Vagina (tissue), 2 donors: ENCODE measurements at regions not wholly inside any gene's neighbourhood (a gene's known extent, or its start where the extent isn't known, plus 50 kb on each side); places are given as distances from the start of the nearest gene placed in this dataset.

Experiments used
- DNase-seq, 2 donors: peaks; one replicate each; pipeline ENCODE4 v3.0.0-alpha.2; 2017; ENCODE audit errors: extremely low spot score in 2 of 2
- H3K27ac ChIP-seq: fragments of 200-600 bp; sonication (generic); one replicate; pipeline ENCODE4 v1.5.1; 2019
- H3K27me3 ChIP-seq: fragments of 200-600 bp; sonication (generic); one replicate; pipeline ENCODE4 v1.5.1; 2019
- H3K36me3 ChIP-seq, 2 donors: fragments of 200-600 bp; sonication (generic); one replicate each; pipeline ENCODE4 v1.5.1; 2017 to 2019
- H3K4me1 ChIP-seq: fragments of 200-600 bp; sonication (generic); one replicate; pipeline ENCODE4 v1.5.1; 2019
- H3K4me3 ChIP-seq, 2 donors: fragments of 200-600 bp; sonication (generic); 1 replicate in 1 of 2; 2 replicates in 1 of 2; pipeline ENCODE4 v1.5.1; 2016 to 2019
- H3K9me3 ChIP-seq: fragments of 200-600 bp; sonication (generic); one replicate; pipeline ENCODE4 v1.5.1; 2019
- POLR2A ChIP-seq, 2 donors: fragments of 450-650 bp; IDR thresholded peaks; one replicate each; pipeline ENCODE4 v1.6.1; 2017; ENCODE audit warnings: antibody characterized with exemption in 2 of 2, mild to moderate bottlenecking in 2 of 2, moderate library complexity in 2 of 2
- POLR2AphosphoS5 ChIP-seq, 2 donors: sonication (generic); formaldehyde crosslinking; IDR thresholded peaks; one replicate each; pipeline ENCODE4 v1.9.0; 2017; ENCODE audit warnings: antibody characterized with exemption in 2 of 2, mild to moderate bottlenecking in 2 of 2, low read depth in 1 of 2; ENCODE audit not compliant: insufficient read depth in 1 of 2
- intact Hi-C: fragments of 100-400 bp; cut with DNase I; formaldehyde crosslinking; loops from one replicate; pipeline ENCODE4 v1.15.1; 2023
- TF ChIP-seq, protein P1 (sequence below), 3 experiments: fragments of 450-650 bp in 2 of 3; fragments of 200-600 bp in 1 of 3; sonication (generic) in 1 of 3; IDR thresholded peaks; one replicate each; pipeline ENCODE4 v1.5.1; 2017 to 2019; ENCODE audit warnings: antibody characterized with exemption in 3 of 3, mild to moderate bottlenecking in 2 of 3, moderate library complexity in 2 of 3

- no peaks in the 10 kb centered on the region for H3K36me3 ChIP-seq
- DNase-seq: peak in 1 of 2 donors; percentile 70
- no peak overlapping the region for H3K4me3 ChIP-seq
- H3K4me1 ChIP-seq: no peaks in the 10 kb centered on the region
- H3K9me3 ChIP-seq: no peaks in the 10 kb centered on the region
- TF ChIP-seq, protein P1, sequence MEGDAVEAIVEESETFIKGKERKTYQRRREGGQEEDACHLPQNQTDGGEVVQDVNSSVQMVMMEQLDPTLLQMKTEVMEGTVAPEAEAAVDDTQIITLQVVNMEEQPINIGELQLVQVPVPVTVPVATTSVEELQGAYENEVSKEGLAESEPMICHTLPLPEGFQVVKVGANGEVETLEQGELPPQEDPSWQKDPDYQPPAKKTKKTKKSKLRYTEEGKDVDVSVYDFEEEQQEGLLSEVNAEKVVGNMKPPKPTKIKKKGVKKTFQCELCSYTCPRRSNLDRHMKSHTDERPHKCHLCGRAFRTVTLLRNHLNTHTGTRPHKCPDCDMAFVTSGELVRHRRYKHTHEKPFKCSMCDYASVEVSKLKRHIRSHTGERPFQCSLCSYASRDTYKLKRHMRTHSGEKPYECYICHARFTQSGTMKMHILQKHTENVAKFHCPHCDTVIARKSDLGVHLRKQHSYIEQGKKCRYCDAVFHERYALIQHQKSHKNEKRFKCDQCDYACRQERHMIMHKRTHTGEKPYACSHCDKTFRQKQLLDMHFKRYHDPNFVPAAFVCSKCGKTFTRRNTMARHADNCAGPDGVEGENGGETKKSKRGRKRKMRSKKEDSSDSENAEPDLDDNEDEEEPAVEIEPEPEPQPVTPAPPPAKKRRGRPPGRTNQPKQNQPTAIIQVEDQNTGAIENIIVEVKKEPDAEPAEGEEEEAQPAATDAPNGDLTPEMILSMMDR (IDR thresholded peaks at IDR 0.05): no peak
- no peak for TF ChIP-seq POLR2A (IDR thresholded peaks at IDR 0.05)
- no peaks in the 10 kb centered on the region for H3K27me3 ChIP-seq
- intact Hi-C loops: no loop called here
- no peak overlapping the region for H3K27ac ChIP-seq
These were observed 356.2 kb downstream of the AJAP1 start for GRCh38 chr1:5010656-5011055.

DNA sequence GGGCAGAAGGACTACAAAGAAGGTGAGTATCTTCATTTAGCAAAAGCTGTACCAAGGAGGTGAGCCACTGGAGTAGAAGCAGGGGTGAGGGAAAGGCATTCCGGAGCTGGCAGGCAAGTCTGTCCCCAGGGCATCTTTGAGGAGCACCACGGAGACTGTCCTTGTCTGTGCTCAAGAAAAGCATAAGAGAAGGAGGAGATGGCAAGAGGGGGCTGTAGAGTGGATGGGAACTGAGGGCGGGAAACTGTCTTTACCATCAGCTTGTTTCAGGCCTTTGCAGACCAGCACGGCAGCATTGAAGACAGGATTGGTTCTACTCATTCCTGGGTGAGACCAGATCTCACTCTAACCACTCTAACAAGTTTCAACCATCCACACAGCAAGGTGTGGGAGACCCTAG is 355.8 kb downstream of the AJAP1 start:
- DNase-seq: peak in 1 of 2 donors; percentile 62
- Histone ChIP-seq H3K4me3 (no peak overlapping the region), H3K27ac (no peak overlapping the region), H3K4me1 (no peaks in the 10 kb centered on the region), H3K9me3 (no peaks in the 10 kb centered on the region), H3K36me3 (no peaks in the 10 kb centered on the region), H3K27me3 (no peaks in the 10 kb centered on the region)
- intact Hi-C loops: no loop called here
- TF ChIP-seq, protein P1 (IDR thresholded peaks at IDR 0.05): no peak
- TF ChIP-seq POLR2AphosphoS5 (IDR thresholded peaks at IDR 0.05; ENCODE audit: insufficient read depth in 1 of 2, low read depth in 1 of 2) (no peak), POLR2A (IDR thresholded peaks at IDR 0.05) (no peak)

GRCh38 chr1:5009376-5010065 is 355.1 kb downstream of the AJAP1 start:
- DNase-seq: peak in 1 of 2 donors; percentile 67
- H3K4me3 ChIP-seq: no peak overlapping the region
- H3K4me1 ChIP-seq: no peaks in the 10 kb centered on the region
- H3K27me3 ChIP-seq: no peaks in the 10 kb centered on the region
- TF ChIP-seq POLR2A (IDR thresholded peaks at IDR 0.05) (no peak), POLR2AphosphoS5 (IDR thresholded peaks at IDR 0.05; ENCODE audit: insufficient read depth in 1 of 2, low read depth in 1 of 2) (no peak)
- TF ChIP-seq, protein P1 (IDR thresholded peaks at IDR 0.05): no peak
- H3K9me3 ChIP-seq: no peaks in the 10 kb centered on the region
- intact Hi-C loops: no loop called here
- H3K27ac ChIP-seq: no peak overlapping the region
- no peaks in the 10 kb centered on the region for H3K36me3 ChIP-seq

- TF ChIP-seq, protein P1 (IDR thresholded peaks at IDR 0.05): no peak
- no peak for TF ChIP-seq POLR2A (IDR thresholded peaks at IDR 0.05)
- TF ChIP-seq POLR2AphosphoS5 (IDR thresholded peaks at IDR 0.05; ENCODE audit: insufficient read depth in 1 of 2, low read depth in 1 of 2): no peak
- intact Hi-C loops: no loop called here
- no peaks in the 10 kb centered on the region for H3K9me3 ChIP-seq
- H3K36me3 ChIP-seq: no peaks in the 10 kb centered on the region
- H3K4me3 ChIP-seq: no peak overlapping the region
- H3K4me1 ChIP-seq: no peaks in the 10 kb centered on the region
- no peaks in the 10 kb centered on the region for H3K27me3 ChIP-seq
- peak in 1 of 2 donors; percentile 69 for DNase-seq
- no peak overlapping the region for H3K27ac ChIP-seq
These were observed 350.8 kb downstream of the AJAP1 start for GRCh38 chr1:5005171-5005570.

- DNase-seq: peak in 1 of 2 donors; percentile 6
- Histone ChIP-seq H3K27ac (no peak overlapping the region), H3K27me3 (no peaks in the 10 kb centered on the region), H3K36me3 (no peaks in the 10 kb centered on the region), H3K4me3 (no peak overlapping the region), H3K4me1 (no peaks in the 10 kb centered on the region), H3K9me3 (no peaks in the 10 kb centered on the region)
- intact Hi-C loops: no loop called here
- TF ChIP-seq POLR2AphosphoS5 (IDR thresholded peaks at IDR 0.05; ENCODE audit: insufficient read depth in 1 of 2, low read depth in 1 of 2) (no peak), POLR2A (IDR thresholded peaks at IDR 0.05) (no peak)
- TF ChIP-seq, protein P1 (IDR thresholded peaks at IDR 0.05): no peak
These were observed 348.3 kb downstream of the AJAP1 start for GRCh38 chr1:5002676-5003075.
